HG03558 (cell line): ENCODE measurements at regions not wholly inside any gene's neighbourhood (a gene's known extent, or its start where the extent isn't known, plus 50 kb on each side); places are given as distances from the start of the nearest gene placed in this dataset.
"Not testable (repeated sequence)": the region's sequence is repeated elsewhere in the genome, so short reads cannot be mapped to it uniquely, and the experiment has no call there.

Source experiments
- ATAC-seq: cut with Tn5 transposase; IDR thresholded peaks from one replicate; pipeline ENCODE4 v1.9.1; 2021; ENCODE audit warnings: moderate number of reproducible peaks; ENCODE audit not compliant: unreplicated experiment; ENCODE audit errors: extremely low read depth

DNA sequence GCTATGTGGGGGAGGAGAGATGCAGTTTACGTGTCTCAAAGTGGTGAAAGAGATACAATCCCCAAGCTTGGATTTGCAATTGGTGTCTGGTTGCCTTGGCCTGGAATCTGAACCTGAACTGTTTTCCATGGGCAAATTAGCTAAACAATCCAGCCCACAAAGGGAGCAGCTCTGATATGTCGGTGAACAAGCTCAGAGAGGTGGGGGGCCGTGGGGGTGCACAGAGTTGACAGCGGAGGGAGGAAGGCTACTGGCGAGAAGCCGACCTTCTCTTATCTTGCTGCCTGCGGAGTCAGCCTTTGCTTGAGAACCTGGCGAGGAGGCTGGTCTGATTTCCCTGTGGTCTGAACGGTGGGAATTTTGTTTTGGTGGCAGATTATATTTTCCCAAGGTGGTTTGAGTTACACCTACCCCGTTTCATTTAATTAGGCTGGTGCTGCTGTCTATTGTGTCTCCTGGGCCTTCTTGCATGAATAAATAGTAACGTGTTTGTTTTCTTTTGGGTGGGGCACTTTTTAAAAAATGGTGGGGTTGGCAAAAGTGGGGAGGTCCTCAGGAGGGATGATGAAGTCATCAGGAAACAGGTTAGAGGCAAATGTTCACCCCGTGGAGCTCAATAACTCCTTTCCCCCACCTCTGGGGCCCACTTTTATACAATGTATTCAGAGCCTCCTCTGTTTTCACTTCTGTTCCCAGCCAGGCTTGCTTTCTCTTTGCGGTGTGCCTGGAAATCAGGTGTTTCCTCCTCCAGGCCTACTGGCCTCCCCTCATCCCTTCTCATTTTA, 80.9 kb upstream of the IGFBP5 start:
- ATAC-seq: no peak

DNA sequence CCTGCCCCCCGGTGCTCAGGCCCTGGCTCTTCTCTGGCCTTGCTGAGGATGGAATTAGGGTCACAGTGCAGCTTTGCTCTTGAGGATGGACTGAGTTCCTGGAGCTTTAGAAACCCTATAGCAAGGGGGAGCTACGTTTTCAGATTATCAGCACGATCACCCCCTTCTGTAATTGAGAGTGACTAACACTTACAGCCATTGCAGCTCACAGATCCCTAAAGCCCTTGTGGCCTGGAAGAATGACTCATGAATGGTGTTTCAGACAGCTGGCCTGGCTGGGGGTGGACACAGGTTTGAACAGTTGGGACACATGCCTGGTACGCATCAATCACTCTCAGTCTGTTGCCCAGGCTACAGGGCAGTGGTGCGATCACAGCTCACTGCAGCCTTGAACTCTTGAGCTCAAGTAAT, 79.7 kb upstream of the IGFBP5 start:
- ATAC-seq: no peak

DNA sequence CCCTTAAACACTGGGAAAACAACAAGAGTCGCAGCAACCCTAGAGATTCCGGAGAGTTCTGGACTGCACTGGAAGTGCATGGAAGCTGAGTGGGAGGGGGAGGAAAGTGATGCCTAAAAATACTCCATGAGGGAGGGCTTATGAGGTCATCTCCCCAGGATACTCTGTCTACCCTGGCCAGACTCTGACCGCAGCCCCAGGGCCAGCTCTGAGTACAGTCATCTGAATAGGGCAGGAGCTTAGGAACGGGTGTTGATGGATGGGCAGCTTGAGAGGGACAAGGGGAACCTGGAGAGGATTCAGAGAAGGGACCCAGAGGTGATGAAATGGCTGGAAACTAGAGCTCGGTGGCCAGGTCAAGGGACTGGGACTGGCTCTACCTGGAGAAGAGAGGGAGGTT, 79.3 kb upstream of the IGFBP5 start:
- ATAC-seq: no peak

DNA sequence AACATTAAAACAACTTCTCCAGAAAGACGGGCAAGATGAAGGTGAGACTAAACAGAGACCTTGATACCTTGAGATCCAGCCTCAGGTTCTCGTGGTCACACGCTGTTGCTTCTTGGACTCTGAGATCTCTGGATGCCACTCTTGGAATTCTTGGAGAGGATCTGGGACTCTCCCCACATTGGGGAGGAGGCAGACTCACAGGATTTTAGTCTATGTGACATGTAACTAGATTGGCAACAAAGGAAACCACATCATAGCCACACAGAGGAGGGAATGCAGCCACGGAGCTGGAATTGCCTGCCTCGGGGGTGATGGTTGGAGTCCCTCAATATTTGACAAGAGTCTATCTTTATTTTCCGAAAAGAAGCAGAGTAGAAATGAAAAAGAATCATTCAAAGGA, 78.8 kb upstream of the IGFBP5 start:
- no peak for ATAC-seq

DNA sequence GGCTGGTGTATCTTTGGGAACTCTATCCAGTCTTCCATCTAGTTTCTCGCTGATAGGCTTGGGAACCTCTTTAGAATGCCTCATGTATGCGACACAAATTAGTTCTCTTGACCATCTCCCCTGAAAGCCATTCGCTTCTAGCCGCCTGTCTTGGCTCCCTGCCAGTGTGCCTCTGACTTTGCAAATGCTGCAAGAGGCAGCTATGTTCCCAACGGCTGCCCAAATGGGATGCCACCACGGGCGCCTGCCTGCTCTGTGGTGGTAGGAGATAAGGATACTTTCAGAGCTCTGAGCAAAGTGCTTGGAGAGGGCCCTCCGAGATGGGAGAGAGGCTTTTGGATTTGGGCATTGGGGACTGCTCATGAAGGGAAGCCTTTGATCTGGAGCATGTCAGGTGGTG, 77.7 kb upstream of the IGFBP5 start:
- ATAC-seq: no peak

DNA sequence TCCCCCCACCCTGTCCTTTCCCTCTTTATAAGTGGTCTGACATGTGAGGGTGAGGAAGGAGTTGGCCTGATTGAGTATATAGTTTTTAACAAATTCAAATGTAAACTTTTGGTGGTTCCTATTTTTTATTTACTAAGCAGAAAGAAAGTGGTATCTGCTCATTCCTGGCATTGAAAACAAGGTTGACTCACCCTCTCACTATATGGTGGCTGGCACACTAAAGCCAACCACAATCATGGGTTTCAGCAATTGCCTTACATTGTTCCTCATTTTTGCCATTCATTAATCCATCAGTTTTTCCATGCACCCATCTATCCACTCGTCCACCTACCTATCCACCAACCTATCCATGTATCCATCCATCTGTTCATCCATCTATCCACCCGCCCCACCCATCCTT, 75.4 kb upstream of the IGFBP5 start:
- no peak for ATAC-seq

DNA sequence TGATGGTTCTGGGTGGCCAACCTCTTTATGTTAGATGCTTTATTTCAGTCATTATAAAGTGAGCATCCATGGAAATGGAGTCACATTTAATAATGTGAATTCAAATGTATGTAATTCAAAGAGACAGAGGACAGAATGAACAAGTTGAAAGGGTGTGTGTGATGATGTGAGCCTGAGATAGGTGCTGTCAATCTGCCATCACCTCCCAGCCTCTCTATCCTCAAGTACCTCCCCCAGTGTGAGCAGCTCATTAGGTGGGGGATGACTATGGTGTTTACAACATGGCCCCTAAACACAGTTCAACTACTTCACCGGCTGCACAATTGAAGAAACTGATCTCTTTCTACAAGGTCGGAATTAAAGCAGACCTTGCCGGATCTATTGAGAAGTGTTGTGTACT, 74.7 kb upstream of the IGFBP5 start:
- ATAC-seq: no peak

DNA sequence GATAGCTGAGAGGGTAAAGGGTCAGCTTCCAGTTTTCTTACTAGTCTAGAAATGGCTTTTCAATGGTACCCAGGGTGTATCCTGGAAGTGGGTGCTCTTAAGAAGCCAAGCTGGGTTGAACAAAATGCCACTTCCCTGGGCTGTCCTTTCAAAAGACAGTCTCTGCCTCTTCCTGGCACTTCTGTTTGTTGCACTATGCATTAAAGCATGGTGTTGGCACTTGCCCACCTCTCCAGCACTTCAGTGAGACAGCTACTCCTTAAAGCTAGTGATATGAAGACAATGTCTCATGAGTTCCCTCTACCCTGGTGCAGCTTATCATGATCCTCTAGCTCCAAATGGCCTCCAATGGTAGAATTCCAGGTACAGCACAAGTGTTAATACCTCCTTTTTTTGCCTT, 74.3 kb upstream of the IGFBP5 start:
- ATAC-seq: no peak

DNA sequence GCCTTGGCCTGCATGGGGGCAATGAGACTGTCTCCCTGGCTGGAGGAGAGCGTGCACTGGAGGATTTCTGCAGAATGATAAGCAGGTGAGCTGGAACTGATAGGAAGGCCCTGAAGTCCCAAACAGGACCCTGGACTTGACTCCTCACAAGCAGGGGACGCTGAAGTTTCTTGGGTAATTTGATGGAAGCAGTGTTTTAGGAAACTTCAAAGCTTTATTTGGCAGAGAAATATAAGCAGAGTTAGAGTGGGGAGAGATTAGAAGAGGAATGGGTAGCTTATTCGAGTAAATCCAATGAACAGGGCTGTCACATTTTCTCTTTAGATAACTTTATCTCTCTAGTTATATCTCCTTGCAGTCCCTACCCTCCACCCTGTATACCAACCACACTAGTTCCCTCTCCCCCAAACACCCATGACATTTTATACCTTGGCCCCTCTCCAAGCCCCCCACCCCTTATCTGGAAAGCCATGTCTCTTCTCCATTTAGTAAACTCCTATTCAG, 73.6 kb upstream of the IGFBP5 start:
- no peak for ATAC-seq

DNA sequence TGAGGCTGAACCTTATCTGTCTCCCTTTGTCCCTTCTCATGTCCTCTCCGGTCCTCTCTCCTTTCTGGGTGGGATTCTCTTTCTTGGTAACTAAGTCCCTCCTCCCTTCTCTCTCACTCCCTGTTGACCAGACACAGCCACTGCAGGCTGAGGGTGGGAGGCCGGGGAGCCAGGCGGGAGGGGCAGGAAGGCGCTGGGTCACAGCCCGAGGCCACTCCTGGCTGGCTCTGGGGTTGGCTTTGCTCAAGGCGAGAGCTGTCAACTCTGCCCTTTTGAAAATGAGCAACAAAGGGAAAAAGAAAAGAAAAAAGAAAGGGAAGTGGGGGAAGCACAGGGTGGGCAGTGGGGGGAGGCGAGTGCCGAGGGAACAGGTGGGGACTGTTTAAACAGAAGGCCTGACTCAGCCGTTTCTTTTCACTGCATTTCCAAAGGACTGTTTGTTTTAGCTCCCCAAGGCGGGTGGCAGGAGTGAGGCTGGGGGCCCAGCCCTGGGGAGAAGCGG, 70.5 kb upstream of the IGFBP5 start:
- no peak for ATAC-seq

DNA sequence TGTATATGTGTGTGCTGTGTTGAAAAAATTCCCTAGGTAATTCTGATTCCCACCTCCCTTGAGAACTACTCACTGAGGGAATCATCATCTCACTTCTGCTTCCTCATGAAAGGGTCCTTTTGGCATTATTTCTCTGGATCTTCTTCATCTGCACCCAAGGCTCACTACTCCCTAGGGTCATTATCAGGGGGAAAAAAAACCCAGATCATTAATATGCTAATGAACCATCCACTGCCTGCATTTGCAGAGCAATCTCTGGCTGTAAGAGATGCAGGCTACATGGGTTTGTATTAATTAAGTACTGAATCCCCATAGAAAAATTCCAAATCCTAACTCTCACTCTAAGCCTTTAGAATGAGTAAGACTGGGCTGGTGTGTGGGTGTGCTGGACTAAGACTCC, 68.0 kb upstream of the IGFBP5 start:
- no peak for ATAC-seq

DNA sequence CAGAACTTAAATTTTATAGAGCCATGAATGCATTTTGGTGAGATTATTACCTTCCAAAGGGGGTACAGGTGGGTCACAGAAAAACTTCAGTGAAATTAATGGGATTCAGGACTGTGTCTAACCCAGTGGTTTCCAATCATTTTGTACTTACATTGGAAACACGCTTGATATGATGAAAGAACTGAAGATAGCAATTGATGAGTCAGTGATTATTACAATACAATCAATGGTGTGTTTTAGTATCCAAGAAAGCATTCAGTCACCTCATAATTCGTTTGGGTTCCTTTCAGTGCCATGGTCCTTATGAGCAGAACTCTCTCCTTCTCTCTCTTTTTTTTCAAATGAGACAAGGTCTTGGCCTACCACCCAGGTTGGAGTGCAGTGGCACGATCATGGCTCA, 66.5 kb upstream of the IGFBP5 start:
- ATAC-seq: no peak

DNA sequence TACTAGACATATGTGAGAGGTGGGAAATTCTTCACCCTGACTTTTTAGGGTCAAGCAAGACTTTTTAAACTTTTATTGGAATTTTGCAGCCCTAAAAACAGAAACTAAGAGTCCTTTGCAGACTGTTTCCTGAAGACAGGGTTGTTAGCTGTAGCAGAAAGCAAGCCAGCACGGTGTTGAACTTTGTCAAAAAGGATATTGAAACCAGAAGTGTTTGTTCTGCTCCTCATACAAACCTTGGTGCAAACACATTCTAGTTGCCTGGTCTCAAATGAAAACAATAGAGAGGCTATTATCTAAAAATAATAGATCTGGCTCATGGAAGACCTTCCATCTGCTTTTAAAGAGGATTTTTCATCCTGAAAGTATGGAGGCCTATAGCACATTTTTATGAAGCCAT, 65.8 kb upstream of the IGFBP5 start:
- no peak for ATAC-seq

DNA sequence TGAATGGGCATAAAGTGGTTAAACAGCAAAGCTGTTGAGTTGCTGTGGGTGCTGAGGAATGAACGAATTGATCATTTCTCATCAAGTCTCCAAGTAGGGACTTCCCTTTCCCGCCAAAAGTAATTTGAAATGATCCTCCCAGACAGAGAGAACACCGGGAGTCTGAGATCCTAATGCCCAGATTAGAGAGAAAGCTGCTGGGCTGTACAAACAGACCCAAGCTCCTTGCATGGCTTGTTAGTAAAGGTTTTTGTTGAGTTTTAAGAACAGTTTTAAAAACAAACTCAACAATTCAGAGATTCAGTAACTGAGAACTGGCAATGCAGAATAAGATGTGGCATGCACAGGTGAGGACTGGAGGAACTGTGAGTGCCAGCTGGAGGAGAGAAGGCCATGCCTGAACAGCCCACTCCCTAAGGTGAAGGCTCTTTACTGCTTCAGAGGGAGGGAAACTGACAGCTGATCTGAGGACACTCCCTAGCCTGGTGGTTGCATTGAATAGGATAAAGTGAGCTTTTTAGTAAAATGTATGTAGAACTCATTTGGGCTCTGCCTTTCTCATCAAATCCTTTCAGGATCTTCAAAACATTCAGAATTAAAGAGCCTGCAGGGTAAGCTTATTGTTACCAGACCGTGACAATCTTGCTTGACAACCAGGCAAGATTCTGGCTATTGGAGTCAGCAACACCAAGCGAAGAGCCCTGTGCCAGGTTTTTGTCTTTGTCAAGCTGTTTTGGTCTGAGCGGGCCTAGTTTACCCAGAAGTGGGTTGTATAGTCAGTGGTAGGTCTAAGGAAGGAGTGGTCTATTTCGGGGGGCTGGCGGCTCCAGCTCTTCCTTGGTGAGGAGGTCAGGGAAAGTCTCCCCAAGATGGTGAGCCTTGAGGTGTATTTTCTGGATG, 63.2 kb upstream of the IGFBP5 start:
- ATAC-seq: no peak

DNA sequence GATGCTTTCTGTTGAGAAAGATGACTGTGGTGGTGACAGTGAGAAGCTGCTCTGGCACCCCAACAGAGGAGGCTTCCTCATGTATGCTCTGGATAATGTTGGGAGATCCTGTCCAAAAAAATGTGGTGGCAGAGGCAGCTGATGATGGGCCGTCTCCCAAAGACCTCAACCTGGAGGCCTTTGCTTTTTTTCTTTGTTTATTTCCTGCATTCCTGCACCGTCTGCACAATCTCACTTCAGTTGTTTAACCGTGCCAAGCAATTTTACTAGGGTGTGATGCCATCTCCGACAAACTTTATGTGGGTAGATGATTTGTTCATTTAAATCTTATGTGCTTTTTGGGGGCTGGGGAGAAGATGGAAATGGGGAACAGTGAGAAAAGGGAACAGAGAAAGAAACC, 62.2 kb upstream of the IGFBP5 start:
- no peak for ATAC-seq

DNA sequence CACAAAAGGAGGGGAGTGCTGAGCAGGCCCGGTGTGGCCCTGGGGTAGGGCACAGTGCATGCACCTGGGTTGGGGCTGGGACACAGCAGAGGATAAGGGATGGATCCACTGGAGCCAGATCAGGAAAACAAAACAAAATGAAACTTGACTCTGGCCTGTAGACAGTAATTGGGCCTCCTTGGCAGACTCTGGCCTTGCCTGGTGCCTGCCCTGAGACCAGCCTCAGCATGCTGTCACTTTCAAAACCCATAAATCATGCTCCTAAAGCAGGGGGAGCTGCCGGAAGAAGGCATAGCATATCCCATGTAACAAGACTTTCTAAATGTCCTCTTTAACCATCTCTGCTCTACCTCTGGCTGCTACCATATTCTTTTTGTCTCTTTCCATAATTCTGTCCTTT, 61.1 kb upstream of the IGFBP5 start:
- ATAC-seq: no peak

DNA sequence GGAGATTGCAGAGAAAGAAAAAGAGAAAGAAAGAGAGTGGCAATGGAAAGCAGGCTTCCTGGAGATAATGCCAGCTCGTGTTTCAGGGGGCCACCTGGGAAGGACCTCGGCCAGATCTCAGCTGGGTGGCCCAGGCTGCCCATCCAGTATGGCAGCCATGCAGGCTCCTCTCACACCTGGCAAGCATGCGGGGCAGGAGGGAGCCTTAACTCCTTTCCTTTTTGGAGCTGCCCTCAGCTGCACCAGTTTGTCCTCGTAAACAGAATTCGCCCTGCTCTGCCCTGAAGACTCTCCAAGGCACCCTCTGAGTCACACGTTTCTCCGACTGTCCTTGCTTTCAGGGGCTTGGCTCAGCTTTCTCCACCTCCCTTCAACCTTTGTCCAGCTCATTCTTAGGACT, 59.5 kb upstream of the IGFBP5 start:
- no peak for ATAC-seq

DNA sequence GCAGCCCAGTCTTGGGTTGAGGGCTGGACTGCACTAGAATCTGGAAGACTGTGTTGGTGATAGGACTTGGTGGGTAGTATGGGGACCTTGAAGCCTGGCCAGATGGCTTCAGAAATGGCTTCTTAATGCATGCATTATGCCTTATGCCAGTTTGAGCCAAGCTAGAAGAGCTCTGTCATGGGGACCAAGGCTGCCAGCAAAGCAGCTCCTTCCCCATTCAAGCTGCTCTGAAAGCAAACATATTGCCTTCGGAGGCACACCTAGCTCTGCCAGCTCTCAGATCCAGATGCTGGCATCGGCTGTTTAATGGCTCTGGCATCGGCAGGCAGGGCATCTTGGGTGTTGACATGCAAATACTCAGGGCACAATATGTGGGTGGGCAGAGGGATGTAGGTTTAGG, 59.0 kb upstream of the IGFBP5 start:
- ATAC-seq: no peak

DNA sequence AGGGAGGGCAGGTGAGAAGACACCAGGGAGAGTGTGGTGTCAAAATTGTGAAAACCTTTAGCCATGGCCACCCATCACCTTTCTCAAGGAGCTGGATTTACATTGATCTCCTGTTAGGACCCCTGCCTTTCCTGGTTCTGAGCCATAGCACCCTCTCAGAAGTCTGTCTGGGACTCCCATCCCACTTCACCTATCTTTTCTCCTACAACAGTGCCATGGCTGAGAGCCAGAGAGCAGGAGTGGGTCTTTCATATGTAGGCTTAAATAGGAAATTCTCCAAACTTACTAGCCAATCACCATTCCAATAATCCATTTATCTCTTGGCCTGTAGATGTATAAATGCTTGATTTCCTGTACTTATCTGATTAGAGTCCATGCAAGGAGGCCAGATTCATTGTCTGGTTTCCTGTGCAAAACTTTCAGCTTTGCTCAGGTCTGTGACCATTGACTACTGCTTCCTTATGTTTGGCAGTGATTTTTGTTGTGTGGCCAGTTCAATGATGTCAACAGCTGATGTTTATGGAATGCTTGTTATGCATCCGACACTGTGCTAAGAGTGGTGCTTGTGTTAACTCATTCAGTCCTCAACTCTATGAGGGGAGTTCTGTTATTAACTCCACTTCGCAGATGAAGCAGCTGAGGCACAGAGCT, 57.6 kb upstream of the IGFBP5 start:
- ATAC-seq: no peak

DNA sequence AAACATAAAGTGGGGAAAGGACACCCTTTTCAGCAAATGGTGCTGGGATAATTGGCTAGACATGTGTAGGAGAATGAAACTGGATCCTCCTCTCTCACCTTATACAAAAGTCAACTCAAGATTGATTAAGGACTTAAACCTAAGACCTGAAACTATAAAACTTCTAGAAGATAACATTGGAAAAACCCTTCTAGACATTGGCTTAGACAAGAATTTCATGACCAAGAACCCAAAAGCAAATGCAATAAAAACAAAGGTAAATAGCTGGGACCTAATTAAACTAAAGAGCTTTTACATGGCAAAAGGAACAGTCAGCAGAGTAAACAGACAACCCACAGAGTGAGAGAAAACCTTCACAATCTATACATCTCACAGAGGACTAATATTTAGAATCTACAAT, 55.4 kb upstream of the IGFBP5 start:
- ATAC-seq: not testable (repeated sequence)

DNA sequence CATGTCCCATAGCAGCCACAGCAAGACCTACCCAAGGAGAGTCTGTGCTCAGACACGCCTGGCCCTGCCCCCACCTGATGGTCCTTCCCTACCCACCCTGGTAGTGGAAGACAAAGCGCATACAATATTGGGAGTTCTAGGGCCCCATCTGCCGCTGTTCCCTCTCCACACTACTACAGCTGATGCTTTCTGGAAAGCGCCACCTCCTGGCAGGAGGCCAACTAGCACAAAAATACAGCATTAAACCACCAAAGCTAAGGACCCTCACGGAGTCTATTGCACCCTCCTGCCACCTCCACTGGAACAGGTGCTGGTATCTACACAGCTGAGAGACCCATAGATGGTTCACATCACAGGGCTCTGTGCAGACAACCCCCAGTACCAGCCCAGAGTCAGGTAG, 50.9 kb upstream of the IGFBP5 start:
- ATAC-seq: not testable (repeated sequence)
